ENCODE measurements at regions not wholly inside any gene's neighbourhood (a gene's known extent, or its start where the extent isn't known, plus 50 kb on each side); places are given as distances from the start of the nearest gene placed in this dataset.
"Not testable (repeated sequence)": the region's sequence is repeated elsewhere in the genome, so short reads cannot be mapped to it uniquely, and the experiment has no call there.

DNA sequence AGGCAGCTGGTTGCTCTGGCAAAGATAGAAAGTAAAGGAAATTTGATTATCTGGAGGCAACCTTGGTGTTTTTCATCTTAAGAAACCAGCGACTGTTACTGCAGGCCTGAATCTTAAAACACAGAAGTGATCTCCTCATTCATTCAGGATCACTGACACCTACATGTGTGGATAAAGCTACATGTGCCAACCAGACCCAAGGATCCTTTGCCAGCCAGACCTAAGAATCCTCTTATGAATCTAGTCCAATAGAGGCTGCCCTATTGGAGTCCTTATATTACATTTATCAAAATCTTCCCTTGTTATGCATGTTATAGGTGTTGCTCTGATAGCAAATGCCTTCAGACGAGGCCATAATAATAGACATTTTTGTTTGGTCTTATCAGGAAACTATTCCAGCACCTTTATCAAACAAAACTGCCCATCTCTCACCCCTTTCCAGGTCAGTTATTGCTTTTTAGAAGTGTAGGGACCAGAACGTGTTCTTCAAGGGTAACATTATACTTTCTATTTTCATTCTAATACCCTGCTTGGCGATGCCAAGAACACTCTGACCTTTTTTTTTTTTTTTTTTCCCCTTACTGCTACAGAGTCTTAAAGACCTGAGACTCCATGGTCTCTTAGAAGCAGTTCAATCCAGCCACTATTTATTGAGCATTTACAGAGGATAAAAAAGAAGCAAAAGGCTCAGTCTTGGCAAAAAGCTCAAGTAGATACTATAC, 175.5 kb upstream of the PTBP2 start:
- DNase-seq (ENCODE audit: low spot score), result no peak

DNA sequence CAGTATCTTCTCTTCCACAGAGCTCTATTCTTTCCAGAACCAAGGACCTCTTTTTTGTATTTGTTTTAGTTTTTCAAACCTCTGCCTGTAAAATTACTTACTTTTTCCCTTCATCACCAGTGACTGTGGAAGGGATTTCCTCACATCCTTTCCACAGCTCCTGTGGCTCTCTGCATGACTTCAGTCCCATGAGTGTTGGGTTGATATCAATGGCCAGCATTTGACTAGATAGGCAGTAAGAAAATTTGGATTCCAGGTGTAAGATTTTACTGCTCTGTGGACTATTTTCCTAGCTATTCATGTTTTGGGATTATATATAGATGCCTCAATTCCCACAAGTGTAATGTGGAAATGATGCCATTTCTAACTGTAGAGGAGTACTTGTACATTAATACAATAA, 171.5 kb upstream of the PTBP2 start:
- no peak for DNase-seq (ENCODE audit: low spot score)

DNA sequence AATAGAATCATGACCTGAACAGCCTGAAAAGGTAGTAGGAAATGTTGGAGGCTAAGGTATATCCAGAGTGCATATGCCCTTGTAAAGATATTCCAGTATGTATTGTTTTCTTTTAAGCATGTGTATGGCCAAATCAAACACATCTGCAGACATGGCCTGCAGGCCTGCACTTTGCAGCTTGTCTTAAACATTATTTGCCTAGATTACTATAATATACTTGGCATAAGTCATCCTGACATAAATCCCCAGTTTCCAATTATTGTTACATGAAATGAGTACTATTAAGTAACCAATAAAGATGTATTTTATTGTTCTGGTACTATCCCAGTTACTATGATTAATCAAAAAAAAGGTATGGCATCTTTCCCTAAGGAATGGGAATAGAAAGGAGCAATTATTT, 169.1 kb upstream of the PTBP2 start:
- no peak for DNase-seq (ENCODE audit: low spot score)

DNA sequence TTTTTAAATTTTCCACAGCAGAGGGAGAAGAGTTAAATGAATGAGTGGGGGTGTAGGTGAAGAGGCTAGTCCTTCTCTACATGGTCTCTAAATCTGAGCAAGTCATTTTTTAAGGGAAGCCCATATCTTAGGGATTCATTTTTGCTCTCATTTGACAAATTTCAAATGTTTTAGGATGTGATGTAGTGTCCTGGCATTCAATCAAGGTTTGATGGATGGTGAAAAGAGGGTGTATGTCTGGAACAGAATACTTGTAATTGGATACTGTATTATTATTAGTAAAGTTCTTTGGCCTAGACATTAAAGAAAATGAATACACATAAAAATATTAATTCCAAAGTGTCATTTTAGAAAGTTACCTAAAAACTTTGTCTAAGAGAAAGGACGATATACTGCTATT, 167.8 kb upstream of the PTBP2 start:
- DNase-seq (ENCODE audit: low spot score), result no peak

DNA sequence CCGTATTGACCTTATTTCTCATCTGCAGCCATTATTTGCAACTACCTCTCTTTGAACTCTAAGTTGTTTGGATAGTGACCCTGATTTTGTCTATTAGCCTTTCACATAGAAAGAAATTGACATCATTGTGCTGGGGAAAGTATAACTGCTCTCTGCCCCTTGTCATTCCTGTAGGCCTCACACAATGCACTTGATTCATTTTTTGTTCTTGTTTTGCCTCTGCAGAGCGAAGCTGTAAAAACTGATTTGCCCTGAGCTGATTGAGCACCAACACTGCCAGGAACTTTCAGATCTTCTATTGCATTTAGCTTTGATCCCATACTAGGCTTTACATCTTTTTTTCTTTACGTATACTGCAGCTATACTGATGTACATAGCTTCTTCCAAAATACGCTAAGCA, 167.2 kb upstream of the PTBP2 start:
- DNase-seq (ENCODE audit: low spot score), result no peak

DNA sequence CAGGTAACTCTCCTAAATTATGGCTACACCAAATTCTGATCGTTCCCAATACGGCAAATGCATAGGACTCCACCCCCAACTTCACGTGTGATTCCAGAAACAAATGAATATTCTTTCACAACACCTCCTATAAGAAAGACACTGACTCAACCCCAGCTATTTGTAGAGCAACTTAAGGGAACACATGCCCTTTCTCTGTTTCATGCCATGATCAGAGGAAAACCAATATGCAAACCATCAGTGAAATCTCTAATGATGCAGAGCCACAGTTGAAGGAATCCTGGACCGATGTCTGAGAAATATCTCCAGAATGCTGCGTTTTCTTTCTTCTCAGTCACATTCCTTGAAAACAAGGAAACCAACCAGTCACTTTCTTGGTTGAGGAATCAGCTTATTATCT, 164.2 kb upstream of the PTBP2 start:
- no peak for DNase-seq (ENCODE audit: low spot score)

DNA sequence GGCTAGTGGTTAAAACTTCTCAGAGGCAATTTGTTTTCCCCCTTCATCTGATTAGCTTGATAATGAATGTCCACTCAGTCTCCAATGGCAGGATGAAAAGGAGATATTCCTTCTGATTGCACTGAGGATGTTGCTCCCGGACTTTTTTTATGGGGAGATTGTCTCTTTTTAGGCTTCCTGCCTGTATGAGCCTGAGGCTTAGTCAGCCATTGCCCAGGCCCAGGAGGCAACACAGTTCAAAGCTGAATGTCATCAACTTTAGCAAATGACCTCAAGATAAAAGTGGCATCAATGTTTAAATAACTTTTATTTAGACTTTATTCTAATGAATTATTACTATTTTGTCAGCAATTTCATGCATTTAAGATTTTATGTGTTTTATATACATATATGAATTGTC, 162.9 kb upstream of the PTBP2 start:
- no peak for DNase-seq (ENCODE audit: low spot score)

DNA sequence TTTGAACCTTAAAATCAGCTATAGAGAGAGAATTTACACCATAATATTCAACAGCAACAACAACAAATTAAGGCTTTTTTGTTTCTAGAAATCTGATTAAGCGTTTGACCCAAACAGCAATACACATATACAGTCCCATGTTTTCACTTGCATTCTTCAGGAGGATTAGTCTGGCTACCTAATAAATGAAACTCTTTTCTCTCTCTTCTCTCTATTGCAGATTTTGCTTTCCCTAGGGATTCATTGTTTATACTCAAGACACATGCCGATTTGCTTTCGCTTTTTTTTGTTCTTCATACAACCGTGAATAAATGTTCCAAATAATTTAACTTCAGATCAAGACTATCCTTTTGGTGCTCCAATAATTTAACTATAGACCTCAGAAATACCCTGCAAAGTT, 162.4 kb upstream of the PTBP2 start:
- no peak for DNase-seq (ENCODE audit: low spot score)

DNA sequence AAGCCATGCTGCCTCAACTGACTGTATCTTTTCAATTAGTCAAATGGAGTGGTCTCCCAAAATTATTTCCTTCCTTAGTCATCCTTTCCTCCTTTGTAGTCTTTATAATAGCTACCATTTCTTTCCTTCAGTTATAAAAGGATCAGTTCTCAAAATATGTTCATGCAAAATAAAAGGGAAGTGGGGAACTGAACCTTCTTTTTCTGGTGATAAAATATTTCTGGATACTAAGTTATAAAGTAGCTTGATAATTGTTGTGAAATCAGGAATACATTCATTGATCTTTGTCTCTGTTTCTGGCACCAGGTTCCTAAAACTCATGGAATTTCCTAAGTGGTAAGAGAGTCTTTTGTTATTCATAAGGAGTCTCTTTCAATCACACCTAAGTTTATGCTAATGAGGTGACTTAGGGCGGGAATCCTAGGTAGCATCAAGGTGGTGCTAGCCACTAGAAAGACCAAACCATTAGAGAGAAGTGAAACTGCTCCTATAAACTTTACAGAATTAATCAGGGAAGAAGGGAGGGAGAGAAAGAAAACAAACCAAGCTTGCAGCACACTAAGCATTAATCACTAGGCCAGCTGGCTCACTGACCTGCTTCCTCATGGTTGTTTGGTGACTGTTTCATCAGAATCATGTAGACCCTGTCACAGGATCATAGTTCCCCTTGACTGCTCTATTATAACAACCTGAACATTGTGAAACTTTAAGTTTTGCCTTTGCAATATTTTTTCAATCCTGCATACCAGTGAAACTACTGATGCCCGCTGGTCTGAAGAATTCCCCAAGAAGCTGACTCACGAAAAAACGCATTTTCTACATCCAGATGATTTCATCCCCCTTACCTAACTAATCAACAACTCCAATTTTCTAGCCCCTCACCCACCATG, 161.6 kb upstream of the PTBP2 start:
- peak; percentile 64 for DNase-seq (ENCODE audit: low spot score)

DNA sequence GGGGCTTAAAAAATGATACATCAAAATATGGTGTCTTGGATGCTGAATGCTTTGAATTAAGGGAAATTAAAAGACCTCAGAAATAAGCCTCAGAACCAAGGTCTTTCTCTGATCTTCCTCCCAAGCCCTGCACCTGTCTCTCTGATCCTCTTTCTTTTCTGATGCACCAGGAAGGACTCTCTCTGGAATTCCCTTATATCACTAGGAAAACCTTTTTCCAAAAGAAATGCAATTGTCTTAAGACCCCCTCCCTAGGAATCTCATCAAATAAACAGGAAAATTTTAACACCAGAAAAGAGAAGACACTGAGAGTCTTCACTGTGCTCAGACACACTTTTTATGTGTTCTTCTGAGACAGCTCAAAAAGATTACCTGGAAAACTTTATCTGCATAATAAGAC, 159.5 kb upstream of the PTBP2 start:
- no peak for DNase-seq (ENCODE audit: low spot score)

DNA sequence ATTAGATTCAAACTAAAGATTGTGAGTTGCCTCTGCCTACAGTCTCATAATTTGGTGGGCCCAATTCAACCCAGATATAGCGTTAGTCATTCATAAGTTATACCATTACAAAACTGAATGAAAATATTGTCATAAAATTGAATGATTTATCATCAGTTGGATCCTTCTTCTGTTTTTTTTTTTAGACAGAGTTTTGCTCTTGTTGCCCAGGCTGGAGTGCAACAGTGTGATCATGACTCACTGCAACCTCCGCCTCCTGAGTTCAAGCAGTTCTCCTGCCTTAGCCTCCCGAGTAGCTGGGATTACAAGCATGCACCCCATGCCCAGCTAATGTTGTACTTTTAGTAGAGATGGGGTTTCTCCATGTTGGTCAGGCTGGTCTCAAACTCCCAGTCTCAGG, 157.2 kb upstream of the PTBP2 start:
- DNase-seq (ENCODE audit: low spot score), result not testable (repeated sequence)

DNA sequence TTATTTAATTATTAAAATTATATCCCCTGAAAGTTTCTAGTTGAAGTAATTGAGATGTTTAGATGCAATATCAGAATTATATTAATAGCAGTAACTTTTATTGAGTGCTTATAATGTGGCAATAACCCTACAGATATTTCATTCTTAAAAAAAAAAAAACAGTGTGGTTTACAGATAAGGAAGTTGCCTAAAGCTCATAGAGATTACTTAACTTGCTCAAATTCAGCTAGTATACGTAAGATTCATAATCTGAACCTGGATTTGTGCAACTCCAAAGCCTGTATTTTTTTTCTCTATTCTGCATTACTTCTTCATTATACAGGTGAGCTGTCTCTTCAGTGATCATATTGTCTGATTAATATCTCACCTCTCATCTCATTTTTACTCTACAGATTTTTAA, 156.0 kb upstream of the PTBP2 start:
- DNase-seq (ENCODE audit: low spot score), result no peak

DNA sequence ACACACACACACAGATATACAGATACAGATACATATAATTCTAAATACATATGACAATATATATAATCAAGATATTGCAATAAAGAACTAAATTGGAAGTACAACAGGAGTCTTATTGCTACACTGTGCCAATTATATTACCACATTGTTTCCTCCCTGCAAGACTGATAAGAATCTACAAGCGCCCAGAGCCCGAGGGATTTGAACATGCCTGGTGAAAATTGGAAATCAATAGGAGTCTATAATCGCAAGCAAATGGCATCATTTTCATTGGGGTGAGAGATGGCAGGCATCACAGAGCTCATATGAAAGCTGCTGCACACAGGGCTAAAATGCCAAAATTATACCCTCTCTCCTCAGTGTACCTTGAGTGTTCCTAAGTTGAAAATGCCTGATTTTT, 152.9 kb upstream of the PTBP2 start:
- DNase-seq (ENCODE audit: low spot score), result no peak

DNA sequence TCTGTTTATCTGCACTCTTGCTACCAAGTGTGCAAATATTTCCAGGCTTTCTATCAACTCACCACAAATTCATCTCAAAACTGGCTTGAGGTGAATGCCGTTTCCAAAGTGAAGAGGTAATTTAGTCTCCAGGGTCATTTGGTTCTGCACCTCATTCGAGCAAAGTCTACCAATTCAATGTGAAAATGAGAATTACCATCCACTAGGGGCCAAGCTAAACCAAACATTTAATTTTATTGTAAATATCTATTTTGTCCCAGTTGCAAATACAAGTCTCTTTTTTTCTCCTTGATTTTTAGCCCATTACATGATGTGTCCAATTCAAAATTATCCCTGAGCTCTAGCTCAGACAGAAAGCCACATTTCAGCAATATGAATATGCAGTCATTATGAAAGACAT, 152.3 kb upstream of the PTBP2 start:
- no peak for DNase-seq (ENCODE audit: low spot score)

DNA sequence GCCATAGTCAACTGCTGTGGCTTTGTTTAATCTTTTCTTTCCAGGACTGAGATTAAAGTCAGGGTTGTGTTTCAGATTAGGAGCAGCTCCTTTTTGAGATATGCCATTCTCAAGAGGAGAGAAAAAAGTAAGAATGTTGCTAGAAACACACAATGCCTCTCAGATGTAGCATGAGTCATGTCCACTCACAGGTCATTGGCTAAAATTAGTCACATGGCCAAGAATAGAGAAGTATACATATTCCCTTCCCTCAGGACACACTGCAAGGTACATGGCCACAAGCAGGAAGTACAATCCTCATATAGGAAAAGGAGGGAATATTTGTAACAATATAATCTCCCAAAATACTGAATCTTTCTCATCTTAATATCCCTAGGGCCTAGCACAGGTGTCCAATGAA, 141.9 kb upstream of the PTBP2 start:
- DNase-seq (ENCODE audit: low spot score), result peak; percentile 22

DNA sequence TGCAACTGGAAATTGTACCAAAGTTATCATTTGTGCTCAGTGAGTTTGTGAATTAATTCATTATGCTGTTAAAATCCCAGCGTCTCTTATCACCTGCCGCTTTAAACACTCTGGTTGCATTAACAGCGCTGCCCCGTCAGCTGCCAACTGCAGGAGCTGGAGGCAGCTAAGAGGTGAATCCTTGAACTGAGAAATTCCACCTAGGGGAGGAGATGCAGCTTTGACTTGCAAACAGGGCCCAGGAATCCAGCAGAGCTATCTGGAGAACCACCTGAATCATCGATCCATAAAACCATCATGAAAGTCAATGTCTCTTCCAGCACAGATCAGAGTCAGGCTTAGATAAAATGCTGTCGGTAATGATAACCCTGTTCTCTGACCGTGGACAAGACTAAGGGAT, 140.7 kb upstream of the PTBP2 start:
- no peak for DNase-seq (ENCODE audit: low spot score)

DNA sequence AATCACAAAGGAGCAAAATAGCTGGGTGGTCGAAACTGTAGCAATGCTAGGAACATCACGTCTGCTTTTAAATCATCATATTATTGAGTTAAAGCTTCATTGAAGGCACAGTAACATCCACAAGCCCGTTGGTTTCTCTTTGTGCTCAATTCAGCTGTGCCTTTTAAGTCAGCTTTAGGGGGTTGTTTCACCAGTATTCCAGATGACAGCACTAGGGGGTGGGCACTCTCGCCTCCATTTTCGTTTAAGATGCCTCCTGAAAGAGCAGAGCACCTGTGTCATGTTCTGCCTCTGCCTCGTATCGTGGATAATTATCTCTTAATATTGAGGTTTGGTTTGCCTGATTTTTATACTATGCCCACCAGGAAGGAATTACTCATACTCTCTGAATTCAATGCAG, 139.8 kb upstream of the PTBP2 start:
- DNase-seq (ENCODE audit: low spot score), result no peak

DNA sequence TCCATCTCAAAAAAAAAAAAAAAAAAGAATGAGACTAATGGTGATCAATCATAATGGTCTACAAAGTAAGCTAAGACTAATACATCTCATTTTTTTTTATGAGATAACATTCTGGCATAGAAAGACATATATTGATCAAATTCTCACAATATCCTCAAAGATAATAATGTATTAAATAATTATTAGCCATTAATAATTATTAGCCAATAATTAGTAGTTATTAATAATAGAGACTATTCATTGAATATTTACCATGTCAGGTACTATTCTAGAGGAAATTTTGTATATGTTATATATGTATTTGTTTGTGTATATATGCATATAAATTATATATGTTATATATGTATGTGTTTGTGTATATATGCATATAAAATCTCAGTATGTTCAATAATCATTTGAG, 137.7 kb upstream of the PTBP2 start:
- DNase-seq (ENCODE audit: low spot score), result no peak

DNA sequence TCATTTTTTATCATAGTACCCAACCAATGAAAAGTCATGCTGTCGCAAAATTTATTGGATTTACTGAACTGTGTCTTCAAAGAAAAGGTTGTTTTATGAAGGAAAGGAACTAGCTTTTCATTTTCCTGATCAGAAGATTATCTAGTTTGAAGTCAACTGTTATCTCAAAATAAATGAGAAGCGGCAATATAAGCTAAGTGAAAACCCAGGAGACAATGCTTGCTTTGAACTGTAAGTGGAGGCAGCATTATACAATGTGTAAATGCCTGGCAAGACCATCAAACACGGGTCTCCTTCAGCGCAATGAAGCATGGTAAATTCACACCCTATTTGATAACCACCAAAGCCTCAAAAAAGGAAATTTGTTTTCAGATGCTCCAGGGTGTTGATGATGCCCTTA, 134.4 kb upstream of the PTBP2 start:
- no peak for DNase-seq (ENCODE audit: low spot score)

DNA sequence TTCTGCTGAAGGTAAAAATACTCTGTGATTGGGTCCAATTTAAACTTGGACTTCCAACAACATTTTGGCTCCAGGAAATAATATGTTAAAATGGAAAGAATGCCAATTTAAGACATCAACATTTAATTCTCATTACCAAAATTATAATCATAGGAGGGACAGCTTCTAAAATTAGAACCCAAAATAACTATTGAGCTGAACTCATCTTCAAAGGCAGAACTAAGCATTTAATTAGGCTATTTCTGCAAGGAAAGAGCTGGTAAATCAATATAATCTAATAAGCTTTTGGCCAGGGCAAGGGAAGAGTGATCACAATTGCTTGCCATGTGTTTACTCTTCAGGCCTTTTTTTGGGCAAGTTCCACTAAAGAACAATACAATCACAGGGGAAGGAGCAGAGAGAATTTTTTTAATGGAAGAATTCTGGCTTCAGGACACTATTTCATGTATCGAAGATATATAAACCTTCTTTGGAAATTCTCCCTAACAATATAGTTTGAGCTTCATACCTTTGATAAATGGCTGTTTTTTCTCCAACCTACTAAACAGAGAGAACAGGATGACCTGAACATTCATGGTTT, 133.1 kb upstream of the PTBP2 start:
- DNase-seq (ENCODE audit: low spot score), result no peak

DNA sequence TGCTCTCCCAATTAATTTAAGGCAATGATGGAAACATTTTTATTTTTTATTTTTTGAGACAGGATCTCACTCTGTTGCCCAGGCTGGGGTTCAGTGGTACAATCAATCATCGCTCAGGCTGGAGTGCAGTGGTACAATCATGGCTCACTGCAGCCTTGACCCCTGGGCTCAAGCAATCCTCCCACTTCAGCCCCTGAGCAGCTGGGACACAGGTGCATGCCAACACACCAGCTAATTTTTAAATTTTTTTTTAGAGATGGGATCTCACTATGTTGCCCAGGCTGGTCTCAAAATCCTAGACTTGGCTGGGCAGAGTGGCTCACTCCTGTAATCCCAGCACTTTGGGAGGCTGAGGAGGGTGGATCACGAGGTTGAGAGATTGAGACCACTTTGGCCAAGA, 126.1 kb upstream of the PTBP2 start:
- not testable (repeated sequence) for DNase-seq (ENCODE audit: low spot score)

DNA sequence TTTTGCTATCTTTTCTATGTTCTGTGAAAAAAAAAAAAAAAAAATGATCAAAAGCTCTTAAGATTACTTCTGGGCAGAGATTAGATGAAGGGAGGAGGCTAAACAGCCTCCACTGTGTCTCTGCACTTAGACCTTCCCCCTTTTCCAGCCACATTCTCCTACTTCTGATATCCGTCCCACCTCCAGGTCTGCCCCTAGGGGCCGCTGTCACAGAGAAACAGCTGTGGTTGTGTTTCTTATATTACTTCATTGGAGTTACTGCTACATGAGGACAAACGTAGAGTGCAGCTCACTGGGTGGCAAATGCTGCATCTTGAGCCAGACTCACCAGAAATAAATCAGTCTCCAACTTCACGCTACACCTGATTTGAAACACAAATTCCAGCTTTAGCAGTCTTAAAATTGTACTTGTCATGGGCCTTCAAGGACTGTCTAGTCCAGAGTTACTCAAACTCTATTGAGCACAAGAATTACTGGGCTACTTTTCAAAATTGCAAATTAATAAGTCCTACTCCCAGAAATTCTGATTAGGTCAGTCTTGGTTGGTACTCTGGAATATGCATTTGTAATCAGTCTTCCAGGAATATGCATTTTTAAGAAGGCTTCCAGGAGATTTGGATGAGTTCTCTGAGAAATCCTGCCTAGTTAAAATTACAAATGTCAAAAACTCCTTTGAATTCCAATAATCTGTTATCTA, 125.2 kb upstream of the PTBP2 start:
- peak; percentile 62 for DNase-seq (ENCODE audit: low spot score)

DNA sequence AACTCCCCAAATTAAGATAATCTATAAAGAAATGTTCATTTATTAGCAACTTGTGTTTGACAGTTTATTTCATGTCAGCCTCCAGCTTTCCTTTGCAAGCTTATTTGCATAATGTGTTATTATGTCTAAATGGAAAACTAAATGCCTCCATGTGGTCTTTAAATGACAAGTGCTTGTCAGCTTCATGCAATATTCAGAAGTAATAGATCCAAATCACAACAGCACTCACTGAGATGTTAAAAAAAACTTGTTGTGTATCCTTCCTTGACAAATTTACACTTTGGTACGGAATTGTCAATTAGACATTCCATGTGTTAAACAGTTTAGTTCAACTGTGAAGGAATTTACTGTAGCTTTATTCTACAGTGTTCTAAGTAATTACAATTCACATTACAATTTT, 124.4 kb upstream of the PTBP2 start:
- no peak for DNase-seq (ENCODE audit: low spot score)

Measured in RKO (cell line).